ENCODE measurements at regions not wholly inside any gene's neighbourhood (a gene's known extent, or its start where the extent isn't known, plus 50 kb on each side); places are given as distances from the start of the nearest gene placed in this dataset.
"Not testable (repeated sequence)": the region's sequence is repeated elsewhere in the genome, so short reads cannot be mapped to it uniquely, and the experiment has no call there.

- no peak for DNase-seq (ENCODE audit: low spot score)
Observed at GRCh38 chr2:125364192-125364983, 1291.6 kb upstream of the GYPC start.

GRCh38 chr2:125364984-125365265 lies 1291.0 kb upstream of the GYPC start:
- no peak for DNase-seq (ENCODE audit: low spot score)

- no peak for DNase-seq (ENCODE audit: low spot score)
Observed at GRCh38 chr2:125371867-125372266, 1284.1 kb upstream of the GYPC start.

- DNase-seq (ENCODE audit: low spot score): no peak
Observed at GRCh38 chr2:125373293-125373692, 1282.7 kb upstream of the GYPC start.

DNA sequence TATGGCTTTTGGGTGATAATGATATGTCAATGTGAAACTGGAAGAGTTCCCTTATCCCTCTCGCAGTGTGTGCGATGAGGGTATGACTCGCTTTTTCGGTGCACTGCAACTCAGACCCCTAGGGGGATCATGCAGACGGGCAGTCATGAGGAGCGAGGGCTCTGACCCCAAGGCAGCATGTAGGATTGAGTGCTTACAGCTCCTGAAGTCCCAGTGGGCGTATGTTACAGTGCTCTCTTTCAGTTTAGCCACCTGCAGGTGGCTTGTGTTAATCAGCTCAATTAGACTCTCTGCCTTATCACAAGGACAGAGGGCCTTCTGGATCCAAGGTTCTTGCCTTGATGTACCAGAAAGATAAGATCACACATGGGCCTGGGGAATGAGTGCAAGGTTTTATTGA lies 1269.9 kb upstream of the GYPC start:
- no peak for DNase-seq (ENCODE audit: low spot score)

DNA sequence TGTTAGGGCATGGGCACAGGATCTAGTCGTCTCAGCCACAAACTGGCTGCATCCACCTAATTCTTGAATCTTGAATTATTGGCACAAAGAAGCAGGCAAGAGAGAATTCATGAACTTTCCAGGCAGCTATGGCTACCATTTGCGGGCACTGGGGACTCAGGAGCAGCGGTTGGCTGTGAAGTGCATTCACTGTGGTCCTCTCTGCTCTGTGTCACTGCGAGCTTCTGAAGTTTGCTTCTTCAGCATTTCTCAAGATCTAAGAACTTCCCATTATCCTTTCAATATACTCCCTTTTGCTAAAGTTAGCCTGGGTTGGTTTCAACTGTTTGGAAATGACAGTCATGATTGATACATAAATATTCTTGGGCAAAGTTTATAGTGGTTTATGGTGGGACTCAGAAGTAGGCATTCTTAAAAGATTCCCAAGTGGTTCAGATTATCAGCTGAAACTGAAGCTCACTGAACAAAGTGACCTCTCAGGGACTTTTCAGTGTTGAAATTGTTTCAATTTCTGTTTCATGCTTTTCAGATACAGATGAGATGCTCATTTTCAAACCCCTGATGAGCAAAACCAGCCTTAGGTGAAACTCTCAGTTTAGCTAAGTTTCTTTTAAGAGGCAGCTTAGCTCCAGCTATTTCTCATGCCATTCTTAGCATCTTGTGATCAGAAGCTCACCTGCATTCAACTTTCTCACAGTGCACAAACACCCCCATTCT lies 1258.3 kb upstream of the GYPC start:
- DNase-seq (ENCODE audit: low spot score): no peak

GRCh38 chr2:125398738-125399524 lies 1257.0 kb upstream of the GYPC start:
- DNase-seq (ENCODE audit: low spot score): no peak

DNA sequence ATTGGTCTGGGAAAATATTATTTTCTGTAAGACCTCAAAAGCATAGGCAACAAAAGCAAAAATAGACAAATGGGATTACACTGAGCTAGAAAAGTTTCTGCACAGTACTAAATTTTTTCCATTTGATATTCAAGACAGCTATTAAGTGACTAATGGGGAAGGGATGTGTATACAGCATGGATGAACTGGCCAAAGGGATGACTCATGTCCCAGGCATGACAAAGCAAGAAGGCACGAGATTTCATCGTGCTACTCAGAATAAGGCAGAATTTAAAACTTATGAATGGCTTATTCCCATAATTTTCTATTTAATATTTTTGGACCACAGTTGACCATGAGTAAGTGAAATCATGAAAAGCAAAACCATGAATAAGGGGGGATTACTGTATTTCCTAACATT lies 1250.1 kb upstream of the GYPC start:
- peak; percentile 56 for DNase-seq (ENCODE audit: low spot score)

GRCh38 chr2:125408874-125409538 lies 1247.0 kb upstream of the GYPC start:
- no peak for DNase-seq (ENCODE audit: low spot score)

DNA sequence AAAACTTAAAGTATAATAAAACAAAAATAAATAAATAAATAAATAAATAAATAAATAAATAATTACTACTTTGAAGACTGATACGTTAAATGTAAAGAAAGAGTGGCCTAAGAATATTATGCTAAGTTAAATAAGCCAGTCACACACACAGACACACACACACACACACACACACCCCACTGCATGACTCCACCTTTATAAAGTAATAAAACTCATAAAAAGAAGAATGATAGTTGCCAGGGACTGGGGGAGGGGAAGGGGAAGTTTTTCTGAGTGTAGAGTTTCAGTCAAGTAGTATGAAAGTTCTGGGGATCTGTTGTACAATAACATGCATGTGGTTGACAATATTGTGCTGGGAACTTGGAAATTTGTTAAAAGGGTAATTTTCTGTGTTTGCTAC lies 1237.5 kb upstream of the GYPC start:
- DNase-seq (ENCODE audit: low spot score): no peak

DNA sequence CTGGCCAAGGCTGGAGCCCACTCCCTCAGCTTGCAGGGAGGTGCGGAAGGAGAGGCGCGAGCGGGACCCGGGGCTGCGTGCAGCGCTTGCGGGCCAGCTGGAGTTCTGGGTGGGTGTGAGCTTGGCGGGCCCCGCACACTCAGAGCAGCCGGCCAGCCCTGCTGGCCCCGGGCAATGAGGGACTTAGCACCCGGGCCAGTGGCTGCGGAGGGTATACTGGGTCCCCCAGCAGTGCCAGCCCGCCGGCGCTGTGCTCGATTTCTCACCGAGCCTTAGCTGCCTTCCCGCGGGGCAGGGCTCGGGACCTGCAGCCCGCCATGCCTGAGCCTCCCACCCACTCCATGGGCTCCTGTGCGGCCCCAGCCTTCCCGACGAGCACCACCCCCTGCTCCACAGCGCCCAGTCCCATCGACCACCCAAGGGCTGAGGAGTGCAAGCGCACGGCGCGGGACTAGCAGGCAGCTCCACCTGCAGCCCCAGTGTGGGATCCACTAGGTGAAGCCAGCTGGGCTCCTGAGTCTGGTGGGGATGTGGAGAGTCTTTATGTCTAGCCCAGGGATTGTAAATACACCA lies 1233.7 kb upstream of the GYPC start:
- DNase-seq (ENCODE audit: low spot score): not testable (repeated sequence)

- no peak for DNase-seq (ENCODE audit: low spot score)
Observed at GRCh38 chr2:125424266-125424785, 1231.6 kb upstream of the GYPC start.

DNA sequence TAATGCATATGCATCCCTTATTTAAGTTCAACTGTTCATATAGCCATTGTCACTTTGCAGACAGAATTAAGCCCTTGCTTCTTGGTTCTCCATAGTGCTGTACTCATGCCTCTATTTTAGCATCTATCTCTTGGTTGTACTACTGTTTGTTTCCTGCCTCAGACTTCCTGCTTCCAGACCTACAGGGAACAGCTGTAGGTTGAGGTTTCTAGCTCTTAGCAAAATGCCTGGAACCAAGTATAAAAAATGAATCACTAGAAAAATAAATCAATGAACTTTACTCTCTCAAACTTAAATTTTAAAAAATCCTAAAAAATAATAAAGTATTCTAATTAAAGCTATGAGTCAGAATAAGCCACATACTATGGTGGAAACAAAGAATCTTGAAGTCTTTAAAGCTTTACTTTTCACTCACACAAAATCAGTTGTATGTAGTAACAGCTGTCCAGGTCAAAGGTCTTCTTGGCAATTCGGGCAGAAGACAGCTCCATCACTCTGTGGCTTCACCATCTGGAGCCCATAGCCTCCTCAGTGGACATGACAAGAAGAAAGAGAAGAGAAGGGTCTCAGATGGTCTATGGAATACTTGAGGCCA lies 1228.1 kb upstream of the GYPC start:
- no peak for DNase-seq (ENCODE audit: low spot score)

DNA sequence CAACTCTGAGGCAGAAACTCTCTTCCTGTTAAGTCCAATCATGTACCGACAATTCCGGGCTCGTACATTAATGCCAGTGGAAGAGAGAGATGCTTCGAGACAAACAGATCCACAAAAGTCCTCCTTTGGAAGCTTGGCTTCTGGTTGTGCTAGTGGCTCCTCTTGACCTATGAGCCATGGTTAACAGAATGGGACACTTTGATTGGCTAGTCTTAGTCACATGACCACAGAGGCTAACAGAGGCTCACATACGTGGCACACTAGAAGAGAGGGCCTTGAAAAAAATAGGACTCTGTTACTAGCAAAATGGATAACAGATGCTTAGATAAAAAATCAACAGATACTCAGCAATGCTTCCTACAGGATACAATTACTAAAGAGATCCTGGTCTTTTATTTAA lies 1211.9 kb upstream of the GYPC start:
- no peak for DNase-seq (ENCODE audit: low spot score)

DNA sequence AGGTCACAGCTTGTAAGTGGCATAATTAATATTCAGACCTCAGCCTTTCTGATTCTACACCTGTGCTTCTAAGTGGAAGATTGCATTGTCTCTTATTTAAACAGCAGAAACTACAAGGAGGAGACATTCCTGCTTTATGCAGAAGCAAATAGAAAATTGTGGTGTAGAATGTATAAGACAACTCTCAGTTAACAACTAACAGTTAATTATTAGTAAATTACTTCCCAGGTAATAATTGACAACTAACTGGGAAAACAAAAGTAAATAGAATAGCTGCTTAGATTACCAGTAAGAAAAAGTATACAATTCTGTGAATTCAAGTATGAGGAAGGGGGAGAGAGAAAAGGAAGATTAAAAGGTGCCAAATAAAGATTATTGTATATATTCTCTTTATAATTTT lies 1210.5 kb upstream of the GYPC start:
- no peak for DNase-seq (ENCODE audit: low spot score)

- DNase-seq (ENCODE audit: low spot score): no peak
Observed at GRCh38 chr2:125450092-125450491, 1205.9 kb upstream of the GYPC start.

- no peak for DNase-seq (ENCODE audit: low spot score)
Observed at GRCh38 chr2:125455110-125455509, 1200.8 kb upstream of the GYPC start.

DNA sequence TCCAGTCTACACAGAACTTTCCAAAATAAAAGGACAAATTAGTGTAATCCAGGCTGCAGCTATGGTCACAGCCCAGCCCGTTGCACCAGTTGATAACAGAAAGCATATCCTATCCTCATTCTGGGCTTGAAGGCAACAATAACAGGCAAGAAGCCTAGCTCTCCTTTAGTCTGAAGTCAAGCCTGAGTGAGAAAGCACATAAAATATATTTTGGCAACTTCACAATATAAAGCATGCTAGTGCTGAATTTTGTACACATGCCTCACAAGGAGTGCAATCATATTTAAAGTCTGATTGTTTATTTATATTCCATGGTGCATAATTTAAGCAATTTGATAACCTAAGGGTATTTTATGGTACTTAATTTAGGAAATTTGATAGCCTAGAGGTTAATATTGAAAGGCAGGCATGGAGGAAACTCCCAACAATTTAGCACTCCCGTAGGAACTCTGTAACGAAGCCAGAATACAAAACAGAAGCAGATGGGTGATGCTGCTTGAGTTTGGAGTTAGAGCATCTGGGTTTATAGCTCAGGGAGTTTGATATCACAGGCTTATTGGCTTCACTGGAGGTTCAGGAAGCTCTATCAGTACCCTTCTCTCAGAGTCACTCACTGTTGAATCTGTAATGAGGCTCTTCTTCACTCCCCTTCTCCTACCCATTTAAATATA lies 1199.1 kb upstream of the GYPC start:
- DNase-seq (ENCODE audit: low spot score): no peak

- DNase-seq (ENCODE audit: low spot score): peak; percentile 2
Observed at GRCh38 chr2:125471963-125472362, 1184.0 kb upstream of the GYPC start.

DNA sequence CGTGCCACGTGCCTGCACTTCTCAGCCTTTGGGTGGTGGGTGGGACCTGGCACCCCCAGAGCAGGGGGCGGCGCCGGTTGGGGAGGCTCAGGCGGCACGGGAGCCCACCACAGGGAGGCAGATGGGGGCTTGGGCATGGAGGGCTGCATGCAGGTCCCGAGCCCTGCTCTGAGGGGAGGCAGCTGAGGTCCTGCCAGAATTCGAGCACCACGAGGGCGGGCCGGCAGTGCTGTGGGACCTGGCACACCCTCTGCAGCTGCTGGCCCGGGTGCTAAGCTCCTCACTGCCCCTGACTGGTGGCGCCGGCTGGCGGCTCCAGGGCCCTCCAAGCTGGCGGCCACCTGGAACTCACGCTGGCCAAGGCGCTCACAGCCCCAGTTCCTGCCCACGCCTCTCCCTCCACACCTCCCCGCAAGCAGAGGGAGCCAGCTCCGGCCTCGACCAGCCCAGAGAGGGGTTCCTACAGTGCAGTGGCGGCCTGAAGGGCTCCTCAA lies 1176.8 kb upstream of the GYPC start:
- DNase-seq (ENCODE audit: low spot score): no peak

DNA sequence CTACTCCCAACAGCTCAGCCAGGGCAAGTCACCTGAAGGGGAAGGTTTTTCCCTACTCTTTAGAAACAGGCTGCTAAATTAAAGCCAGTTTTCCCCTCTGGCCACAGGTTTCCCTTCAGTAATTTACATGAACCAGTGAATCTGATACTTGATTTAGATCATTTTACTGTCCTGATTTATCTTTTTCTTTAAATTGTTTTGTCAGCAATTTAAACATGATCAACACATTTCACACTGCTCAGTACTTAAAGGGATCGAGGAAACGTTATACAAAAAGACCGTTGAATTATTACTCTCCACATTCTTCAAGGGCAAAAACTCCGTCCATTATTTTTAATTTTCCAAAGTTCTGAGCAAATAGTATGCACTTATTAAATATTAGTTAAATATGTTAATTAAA lies 1165.7 kb upstream of the GYPC start:
- no peak for DNase-seq (ENCODE audit: low spot score)
